ENCODE measurements at regions not wholly inside any gene's neighbourhood (a gene's known extent, or its start where the extent isn't known, plus 50 kb on each side); places are given as distances from the start of the nearest gene placed in this dataset.

- no peak for TF ChIP-seq POLR2A (IDR thresholded peaks at IDR 0.05)
- TF ChIP-seq, protein P1, sequence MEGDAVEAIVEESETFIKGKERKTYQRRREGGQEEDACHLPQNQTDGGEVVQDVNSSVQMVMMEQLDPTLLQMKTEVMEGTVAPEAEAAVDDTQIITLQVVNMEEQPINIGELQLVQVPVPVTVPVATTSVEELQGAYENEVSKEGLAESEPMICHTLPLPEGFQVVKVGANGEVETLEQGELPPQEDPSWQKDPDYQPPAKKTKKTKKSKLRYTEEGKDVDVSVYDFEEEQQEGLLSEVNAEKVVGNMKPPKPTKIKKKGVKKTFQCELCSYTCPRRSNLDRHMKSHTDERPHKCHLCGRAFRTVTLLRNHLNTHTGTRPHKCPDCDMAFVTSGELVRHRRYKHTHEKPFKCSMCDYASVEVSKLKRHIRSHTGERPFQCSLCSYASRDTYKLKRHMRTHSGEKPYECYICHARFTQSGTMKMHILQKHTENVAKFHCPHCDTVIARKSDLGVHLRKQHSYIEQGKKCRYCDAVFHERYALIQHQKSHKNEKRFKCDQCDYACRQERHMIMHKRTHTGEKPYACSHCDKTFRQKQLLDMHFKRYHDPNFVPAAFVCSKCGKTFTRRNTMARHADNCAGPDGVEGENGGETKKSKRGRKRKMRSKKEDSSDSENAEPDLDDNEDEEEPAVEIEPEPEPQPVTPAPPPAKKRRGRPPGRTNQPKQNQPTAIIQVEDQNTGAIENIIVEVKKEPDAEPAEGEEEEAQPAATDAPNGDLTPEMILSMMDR (IDR thresholded peaks at IDR 0.05): no peak
These were observed 288.8 kb downstream of the ADGB start for GRCh38 chr6:146887447-146888077.
